ENCODE measurements at regions not wholly inside any gene's neighbourhood (a gene's known extent, or its start where the extent isn't known, plus 50 kb on each side); places are given as distances from the start of the nearest gene placed in this dataset.

DNA sequence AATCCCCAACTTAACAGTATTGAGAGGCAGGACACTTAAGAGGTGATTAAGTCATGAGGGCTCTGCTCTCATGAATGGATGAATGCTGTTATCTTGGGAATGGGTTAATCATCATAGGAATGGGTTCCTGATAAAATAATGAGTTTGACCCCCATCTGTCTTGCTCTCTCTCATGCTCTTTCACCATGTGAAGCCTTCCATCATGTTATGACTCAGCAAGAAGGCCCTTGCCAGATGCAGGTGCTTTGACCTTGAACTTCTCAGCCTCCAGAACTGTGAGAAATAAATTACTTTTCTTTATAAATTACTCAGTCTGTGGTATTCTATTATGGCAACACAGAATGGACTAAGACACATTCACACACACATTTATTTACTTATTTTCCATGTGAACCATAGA is 89.0 kb upstream of the PPM1H start:
- no peak overlapping the region for H3K4me3 ChIP-seq
- H3K27ac ChIP-seq: no peak overlapping the region
- intact Hi-C loops (cut with DNase I): no loop called here
- TF ChIP-seq, protein P1, sequence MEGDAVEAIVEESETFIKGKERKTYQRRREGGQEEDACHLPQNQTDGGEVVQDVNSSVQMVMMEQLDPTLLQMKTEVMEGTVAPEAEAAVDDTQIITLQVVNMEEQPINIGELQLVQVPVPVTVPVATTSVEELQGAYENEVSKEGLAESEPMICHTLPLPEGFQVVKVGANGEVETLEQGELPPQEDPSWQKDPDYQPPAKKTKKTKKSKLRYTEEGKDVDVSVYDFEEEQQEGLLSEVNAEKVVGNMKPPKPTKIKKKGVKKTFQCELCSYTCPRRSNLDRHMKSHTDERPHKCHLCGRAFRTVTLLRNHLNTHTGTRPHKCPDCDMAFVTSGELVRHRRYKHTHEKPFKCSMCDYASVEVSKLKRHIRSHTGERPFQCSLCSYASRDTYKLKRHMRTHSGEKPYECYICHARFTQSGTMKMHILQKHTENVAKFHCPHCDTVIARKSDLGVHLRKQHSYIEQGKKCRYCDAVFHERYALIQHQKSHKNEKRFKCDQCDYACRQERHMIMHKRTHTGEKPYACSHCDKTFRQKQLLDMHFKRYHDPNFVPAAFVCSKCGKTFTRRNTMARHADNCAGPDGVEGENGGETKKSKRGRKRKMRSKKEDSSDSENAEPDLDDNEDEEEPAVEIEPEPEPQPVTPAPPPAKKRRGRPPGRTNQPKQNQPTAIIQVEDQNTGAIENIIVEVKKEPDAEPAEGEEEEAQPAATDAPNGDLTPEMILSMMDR (IDR thresholded peaks at IDR 0.05): no peak
- TF ChIP-seq POLR2A (IDR thresholded peaks at IDR 0.05): no peak
- H3K36me3 ChIP-seq: no peaks in the 10 kb centered on the region
- H3K9me3 ChIP-seq: no peaks in the 10 kb centered on the region
- H3K27me3 ChIP-seq: no peaks in the 10 kb centered on the region
- H3K4me1 ChIP-seq: no peaks in the 10 kb centered on the region
- no peak for DNase-seq

DNA sequence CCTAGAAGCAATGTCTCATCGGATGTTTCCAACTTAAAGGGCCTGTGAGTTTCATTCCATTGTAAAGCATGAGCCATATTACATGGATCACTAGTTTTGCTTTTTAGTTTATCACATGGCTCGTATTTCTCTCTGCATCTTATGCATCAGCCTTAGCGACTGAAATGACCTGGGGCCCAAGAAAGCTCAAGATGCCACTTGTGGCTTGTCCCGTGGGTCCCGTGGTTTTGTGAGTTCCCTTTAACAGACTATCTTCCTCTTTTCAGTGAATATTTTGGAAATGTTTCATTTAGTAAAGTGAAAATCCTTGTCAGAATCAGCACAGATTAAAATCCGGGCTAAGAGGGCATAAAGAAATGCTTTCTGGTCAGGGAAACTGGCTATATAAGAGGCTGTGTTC is 86.2 kb upstream of the PPM1H start:
- Histone ChIP-seq H3K9me3 (no peaks in the 10 kb centered on the region), H3K4me3 (no peak overlapping the region), H3K36me3 (no peaks in the 10 kb centered on the region), H3K27ac (no peak overlapping the region), H3K4me1 (no peaks in the 10 kb centered on the region), H3K27me3 (no peaks in the 10 kb centered on the region)
- WGBS, 2 donors: 36 to 51% methylated on average over 6 of the region's 6 CpGs
- intact Hi-C loops (cut with DNase I): no loop called here
- TF ChIP-seq POLR2A (IDR thresholded peaks at IDR 0.05): no peak
- TF ChIP-seq, protein P1 (IDR thresholded peaks at IDR 0.05): no peak
- DNase-seq: no peak

DNA sequence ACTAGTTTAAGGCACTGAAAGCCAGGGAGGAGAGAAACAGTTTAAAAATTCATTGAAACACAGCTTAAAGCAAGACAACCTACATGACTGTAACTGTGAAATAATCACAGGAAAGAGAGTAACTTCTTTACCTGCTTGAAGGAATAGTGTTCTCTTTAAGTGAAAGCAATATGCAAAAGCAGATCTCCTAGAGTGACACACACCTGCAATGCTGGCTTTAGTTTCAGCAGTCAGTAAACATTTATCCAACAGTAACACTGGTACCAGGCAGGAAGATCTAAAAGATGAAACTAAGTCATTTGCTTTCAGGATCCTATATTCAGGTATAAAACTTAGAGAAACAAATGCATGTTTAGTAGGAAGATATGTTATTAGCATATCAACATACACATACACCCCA is 85.3 kb upstream of the PPM1H start:
- Histone ChIP-seq H3K4me3 (no peak overlapping the region), H3K4me1 (no peaks in the 10 kb centered on the region), H3K27ac (no peak overlapping the region), H3K9me3 (no peaks in the 10 kb centered on the region), H3K36me3 (no peaks in the 10 kb centered on the region), H3K27me3 (no peaks in the 10 kb centered on the region)
- intact Hi-C loops (cut with DNase I): no loop called here
- no peak for TF ChIP-seq POLR2A (IDR thresholded peaks at IDR 0.05)
- TF ChIP-seq, protein P1 (IDR thresholded peaks at IDR 0.05): no peak
- no peak for DNase-seq

DNA sequence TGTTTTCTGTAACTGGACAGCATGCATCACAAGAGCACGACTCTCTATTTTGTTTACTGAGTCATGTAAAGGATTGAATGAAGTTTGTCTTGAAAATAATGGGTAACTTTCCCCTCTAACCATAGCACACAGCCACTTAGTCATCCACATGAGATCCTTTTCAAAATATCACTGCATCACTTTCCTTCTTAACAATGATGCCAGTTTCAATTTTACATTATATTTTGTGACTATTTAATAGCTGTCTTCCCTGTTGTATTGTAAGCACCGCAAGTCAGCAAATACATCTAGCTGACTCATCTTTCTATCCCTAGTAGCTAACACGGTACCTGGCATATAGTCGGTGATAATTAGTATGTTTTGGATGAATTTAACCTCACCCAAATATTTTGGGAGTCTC is 83.3 kb upstream of the PPM1H start:
- intact Hi-C loops (cut with DNase I): no loop called here
- Histone ChIP-seq H3K9me3 (no peaks in the 10 kb centered on the region), H3K27ac (no peak overlapping the region), H3K4me3 (no peak overlapping the region), H3K27me3 (no peaks in the 10 kb centered on the region), H3K4me1 (no peaks in the 10 kb centered on the region), H3K36me3 (no peaks in the 10 kb centered on the region)
- no peak for DNase-seq
- 37 to 63% methylated on average over 4 of the region's 4 CpGs for WGBS, 2 donors
- no peak for TF ChIP-seq POLR2A (IDR thresholded peaks at IDR 0.05)
- TF ChIP-seq, protein P1 (IDR thresholded peaks at IDR 0.05): no peak

DNA sequence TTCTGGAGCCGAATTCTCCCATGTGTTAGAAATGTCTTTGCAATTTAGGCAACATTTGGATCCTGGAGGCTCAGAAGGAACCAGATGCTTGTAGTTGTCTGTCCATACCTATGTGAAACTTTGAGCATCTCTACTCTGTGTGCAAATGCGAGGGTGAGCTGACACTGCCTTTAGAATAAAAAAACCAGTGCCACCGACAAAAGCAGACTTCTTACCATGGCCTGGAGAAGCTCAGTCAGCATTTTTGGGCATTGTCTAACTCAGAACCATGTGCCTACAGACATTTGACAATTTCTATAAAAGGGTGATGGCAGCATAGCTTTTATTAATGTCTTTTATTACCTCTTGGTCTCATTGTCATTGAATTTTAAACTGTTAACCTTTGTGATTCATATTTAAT is 78.4 kb upstream of the PPM1H start:
- H3K27ac ChIP-seq: no peak overlapping the region
- no peak overlapping the region for H3K4me3 ChIP-seq
- TF ChIP-seq POLR2A (IDR thresholded peaks at IDR 0.05): no peak
- TF ChIP-seq, protein P1 (IDR thresholded peaks at IDR 0.05): no peak
- no peaks in the 10 kb centered on the region for H3K27me3 ChIP-seq
- no peaks in the 10 kb centered on the region for H3K36me3 ChIP-seq
- no peaks in the 10 kb centered on the region for H3K4me1 ChIP-seq
- H3K9me3 ChIP-seq: no peaks in the 10 kb centered on the region
- intact Hi-C loops (cut with DNase I): no loop called here
- DNase-seq: no peak
- 64 to 85% methylated on average over 3 of the region's 3 CpGs for WGBS, 2 donors

All from esophagus squamous epithelium (tissue), 5 donors.